H1 (cell line): ENCODE measurements at regions not wholly inside any gene's neighbourhood (a gene's known extent, or its start where the extent isn't known, plus 50 kb on each side); places are given as distances from the start of the nearest gene placed in this dataset.

Source experiments
- MAX ChIP-seq: IDR thresholded peaks from 2 replicates; pipeline ENCODE4 v1.6.1; 2012; ENCODE audit warnings: inconsistent platforms
- RBBP5 ChIP-seq: IDR thresholded peaks from 2 replicates; pipeline ENCODE4 v1.7.1; 2012; ENCODE audit warnings: low read depth, mild to moderate bottlenecking, inconsistent platforms, low read length, moderate library complexity, borderline replicate concordance
- RFX5 ChIP-seq: IDR thresholded peaks from 2 replicates; pipeline ENCODE4 v1.6.1; 2011; ENCODE audit warnings: low read depth, low read length, improper control_type of control experiment, borderline replicate concordance

DNA sequence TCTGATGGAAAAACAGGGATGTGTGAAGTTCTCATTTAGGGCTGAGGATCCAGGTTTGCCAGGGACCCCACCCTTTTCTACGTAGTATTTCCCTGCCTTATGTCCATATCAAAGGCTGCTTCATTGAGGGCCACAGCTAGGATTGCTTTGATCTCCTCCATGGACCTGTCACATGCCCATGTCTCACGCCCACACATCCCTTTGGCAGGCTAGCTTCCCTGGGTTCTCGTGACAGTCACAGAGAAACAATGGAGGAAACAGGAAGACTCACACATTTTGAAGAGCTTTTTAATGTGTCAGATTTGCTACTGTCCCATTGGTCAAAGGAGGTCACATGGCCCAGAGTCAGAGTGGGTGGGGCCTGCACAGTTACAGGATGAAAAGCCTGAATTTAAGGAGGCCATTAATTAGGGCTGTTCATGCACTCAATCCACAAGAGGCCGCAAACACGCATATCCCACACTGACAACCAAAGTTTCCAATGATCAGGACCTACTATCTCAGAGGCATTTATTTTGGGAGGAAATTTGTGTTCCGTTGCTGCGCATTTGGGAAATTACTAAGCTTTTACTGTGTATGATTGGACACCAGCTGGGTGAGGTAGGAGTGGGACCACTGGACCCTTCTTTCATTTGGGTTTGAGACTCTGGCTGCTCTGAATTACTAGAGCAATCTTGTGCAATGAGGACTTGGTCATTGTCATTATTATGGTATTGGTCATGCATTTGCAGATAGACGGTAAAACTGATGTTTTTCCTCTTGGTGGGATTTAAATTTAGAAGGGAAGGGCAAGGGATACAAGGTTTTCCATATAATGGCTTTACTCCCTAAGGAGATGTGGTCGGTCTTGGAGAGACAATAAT, 266.2 kb downstream of the KTN1 start (continued):
- no peak for TF ChIP-seq RBBP5
- no peak for TF ChIP-seq RFX5
- no peak for TF ChIP-seq MAX
